HG03139 (cell line): ENCODE measurements at regions not wholly inside any gene's neighbourhood (a gene's known extent, or its start where the extent isn't known, plus 50 kb on each side); places are given as distances from the start of the nearest gene placed in this dataset.
A peak's percentile ranks its signal among the peaks of the same experiment; 100 is the strongest.
"Not testable (repeated sequence)": the region's sequence is repeated elsewhere in the genome, so short reads cannot be mapped to it uniquely, and the experiment has no call there.

Source experiments
- ATAC-seq: cut with Tn5 transposase; IDR thresholded peaks from one replicate; pipeline ENCODE4 v1.9.1; 2021; ENCODE audit not compliant: unreplicated experiment

- ATAC-seq, result no peak
These were observed 106.5 kb downstream of the KLF13 start for GRCh38 chr15:31433091-31433490.

- no peak for ATAC-seq
These were observed 106.9 kb downstream of the KLF13 start for GRCh38 chr15:31433574-31433973.

DNA sequence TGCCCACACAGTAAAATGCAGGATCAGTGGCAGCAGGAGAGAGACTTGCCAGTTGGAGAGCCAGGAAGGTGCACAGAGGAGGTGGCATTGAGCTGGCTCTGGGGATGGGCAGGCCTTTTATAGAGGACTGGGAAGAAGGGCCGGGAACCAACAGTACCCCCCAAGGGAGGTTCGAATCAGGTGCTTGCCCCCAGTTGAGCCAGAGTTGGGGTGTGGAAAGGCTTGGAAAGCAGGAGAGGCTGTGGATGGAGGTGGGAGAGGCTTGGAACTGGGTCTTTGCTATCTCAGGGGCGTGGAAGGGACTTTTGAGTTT lies 107.6 kb downstream of the KLF13 start:
- no peak for ATAC-seq

DNA sequence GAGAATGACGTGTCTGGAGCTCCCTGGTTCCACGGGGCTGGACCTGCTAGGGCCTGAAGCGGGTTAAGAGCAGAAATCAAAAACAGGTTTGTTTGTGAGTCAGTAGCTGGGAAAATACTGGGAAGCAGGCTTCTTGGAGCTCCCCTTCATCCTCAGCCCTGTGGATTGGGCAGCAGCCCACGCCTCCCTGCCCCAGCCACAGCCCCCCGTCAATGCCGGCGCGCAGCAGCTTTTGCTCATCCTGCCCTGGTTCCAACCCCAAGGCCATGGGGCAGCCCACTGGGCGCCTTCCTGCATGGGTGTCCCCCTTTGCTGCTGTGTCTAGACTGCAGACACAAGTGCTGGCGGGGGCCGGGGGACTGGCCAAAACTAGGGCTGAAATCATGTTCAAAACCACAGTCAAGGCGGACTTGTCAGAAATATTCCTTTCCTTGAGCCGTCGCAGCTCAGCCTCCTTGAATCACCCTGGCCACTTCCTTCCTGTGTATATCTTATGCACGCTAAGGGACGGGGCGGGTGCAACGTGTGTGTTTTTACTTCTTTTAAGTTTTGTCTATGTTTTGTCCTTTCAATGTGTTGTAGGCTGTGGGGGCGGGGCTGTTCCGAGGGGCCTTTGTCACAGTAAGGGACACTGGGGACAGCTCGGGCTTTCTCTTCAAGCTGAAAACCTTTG lies 108.1 kb downstream of the KLF13 start:
- peak; percentile 38 for ATAC-seq

DNA sequence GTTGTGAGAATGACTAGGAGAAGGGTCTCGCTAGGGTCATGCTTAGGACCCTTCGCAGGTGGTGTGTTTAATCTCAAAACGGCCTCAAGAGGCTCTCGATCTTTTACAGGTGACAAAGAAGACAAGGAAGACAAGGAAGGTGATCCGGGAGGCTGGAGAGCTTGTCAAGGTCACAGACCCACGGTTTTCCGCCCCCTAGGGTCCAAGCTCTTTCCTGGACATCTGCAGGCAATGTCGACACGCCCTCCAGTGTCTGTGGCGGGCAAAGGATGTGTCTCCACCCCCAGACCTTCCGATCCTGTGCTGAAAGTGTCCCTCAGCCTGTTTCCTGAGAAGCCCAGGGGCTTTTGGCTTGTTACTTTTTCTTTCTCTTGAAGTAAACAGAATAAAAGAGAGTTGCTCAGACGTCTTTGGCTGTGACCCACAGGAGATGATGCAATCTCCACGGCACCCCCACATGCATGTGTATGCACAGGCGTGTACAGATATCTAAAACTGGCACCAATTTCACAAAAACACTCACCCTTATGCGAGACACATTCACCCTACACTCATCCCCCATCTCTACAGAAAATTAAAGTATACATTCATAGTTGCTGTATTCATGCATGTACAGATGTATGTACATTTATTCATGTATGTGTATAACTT lies 108.8 kb downstream of the KLF13 start:
- ATAC-seq, result peak; percentile 64

- no peak for ATAC-seq
These were observed 109.4 kb downstream of the KLF13 start for GRCh38 chr15:31435912-31436628.

- no peak for ATAC-seq
These were observed 111.1 kb downstream of the KLF13 start for GRCh38 chr15:31437686-31438085.

DNA sequence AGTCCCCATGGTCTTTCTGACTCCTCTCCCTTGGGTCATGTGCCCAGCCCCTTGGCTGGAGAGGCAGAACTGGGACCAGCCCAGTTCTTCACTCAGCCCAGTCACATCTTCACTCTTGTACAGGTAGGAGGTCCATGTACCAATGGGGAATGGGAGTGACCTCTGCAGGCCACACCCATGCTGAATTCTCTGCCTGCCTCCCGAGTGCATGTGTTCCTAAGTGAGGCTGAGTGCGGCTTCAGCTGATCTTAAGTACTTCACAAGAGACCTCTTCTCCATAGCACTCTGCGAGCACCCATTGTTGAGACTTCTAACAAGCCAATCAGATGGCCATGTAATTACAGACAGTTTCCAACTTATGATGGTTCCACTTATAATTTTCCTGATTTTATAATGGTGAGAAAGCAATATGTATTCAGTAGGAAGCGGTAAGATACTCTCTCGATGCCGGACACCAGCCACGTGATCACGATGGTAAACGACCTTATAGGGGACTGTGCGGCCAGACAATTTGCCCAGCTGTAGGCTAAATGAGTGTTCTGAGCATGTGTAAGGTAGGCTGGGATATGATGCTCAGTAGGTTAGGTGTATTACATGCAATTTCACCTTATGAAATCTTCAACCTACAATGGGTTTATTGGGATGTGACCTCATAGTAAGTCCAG lies 112.1 kb downstream of the KLF13 start:
- no peak for ATAC-seq

DNA sequence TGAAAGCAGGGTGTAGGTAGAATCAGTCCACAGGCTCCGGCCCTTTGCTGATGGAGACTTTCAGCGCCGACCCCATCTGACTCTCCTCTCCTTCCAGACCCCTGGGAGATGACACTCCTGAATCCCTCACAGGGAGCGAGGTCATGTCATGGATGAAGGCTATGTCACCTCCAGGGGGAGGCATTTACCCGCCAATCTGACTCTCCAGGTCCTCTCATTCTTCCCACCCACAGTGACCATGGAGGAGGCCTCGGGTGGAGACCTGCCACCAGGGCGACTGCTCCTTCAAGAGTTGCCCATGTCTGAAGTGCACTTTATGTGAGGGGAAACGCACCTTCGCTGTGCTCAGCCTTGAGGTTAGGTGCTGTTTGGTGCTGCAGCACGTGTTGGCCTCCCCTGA lies 112.7 kb downstream of the KLF13 start:
- no peak for ATAC-seq

DNA sequence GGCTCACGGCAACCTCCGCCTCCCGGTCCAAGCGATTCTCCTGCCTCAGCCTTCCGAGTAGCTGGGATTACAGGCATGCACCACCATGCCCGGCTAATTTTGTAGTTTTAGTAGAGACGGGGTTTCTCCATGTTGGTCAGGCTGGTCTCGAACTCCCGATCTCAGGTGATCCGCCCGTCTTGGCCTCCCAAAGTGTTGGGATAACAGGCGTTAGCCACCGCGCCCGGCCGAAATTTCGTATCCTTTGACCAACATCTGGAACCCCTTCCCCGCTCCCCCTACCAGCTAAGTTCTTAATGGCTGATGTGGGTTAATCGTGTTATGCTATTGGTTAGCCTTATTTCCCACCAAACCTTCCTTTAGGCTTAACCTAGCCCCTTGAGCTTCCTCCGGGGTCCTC lies 113.6 kb downstream of the KLF13 start:
- ATAC-seq, result not testable (repeated sequence)

GRCh38 chr15:31440754-31441311 lies 114.2 kb downstream of the KLF13 start:
- no peak for ATAC-seq

GRCh38 chr15:31442226-31442625 lies 115.6 kb downstream of the KLF13 start:
- no peak for ATAC-seq

DNA sequence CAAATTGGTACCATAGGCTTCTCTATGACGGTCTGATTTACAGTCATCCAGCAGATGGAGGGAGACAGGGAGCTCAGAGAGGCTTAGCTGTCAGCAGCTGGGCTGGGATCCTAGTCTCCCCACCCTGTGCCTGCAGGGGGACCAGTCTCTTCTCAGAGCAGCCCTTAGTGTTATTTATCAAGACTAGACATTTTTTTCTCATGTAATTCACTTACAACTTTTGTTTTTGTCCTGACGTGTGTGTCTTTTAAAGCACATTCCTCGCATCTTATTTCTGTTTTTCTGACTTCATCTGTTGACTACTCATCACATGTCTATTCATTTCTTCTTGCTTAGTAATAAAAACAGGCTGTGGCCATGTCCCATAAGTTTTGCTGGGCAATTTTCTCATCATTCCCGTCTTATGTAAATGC lies 116.1 kb downstream of the KLF13 start:
- no peak for ATAC-seq

DNA sequence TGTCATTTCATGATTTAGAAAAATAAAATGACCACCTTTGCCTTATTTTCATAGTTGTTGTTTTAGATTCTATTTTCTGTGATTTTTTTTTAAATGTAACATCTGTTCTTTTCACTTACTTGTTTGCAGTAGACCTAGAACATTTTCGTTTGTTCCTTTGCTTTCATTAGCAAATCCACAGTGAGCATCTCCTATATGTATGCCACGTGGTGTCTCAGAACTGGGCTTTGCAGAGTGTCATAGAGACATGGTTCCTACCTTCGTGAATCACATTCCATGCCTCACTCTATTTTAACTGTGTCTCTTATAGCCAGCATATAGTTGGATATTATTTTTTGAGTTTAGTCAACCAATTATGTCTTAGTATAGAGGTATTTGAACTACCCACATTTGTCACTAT lies 118.2 kb downstream of the KLF13 start:
- ATAC-seq, result no peak

DNA sequence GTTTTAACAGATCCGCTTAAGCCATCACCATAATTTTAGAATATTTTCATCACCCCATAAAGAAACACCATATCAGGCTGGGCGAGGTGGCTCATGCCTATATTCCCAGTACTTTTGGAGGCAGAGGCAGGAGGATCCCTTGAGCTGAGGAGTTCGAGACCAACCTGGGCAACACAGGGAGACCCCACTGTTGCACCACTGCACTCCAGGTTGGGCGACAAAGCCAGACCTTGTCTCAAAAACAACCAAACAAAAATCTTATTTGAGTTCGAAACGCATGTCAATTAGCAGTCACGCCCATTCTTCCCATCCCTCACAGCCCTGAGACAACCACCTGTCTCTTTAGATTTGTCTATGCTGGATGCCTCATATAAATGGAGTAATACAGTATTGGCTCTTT lies 119.9 kb downstream of the KLF13 start:
- ATAC-seq, result no peak

GRCh38 chr15:31447931-31448634 lies 121.4 kb downstream of the KLF13 start:
- ATAC-seq, result no peak

GRCh38 chr15:31448635-31448979 lies 122.0 kb downstream of the KLF13 start:
- no peak for ATAC-seq

- no peak for ATAC-seq
These were observed 126.2 kb downstream of the KLF13 start for GRCh38 chr15:31452595-31453557.

GRCh38 chr15:31453558-31454318 lies 127.1 kb downstream of the KLF13 start:
- no peak for ATAC-seq
